Stomach (tissue), 4 donors: ENCODE measurements at regions not wholly inside any gene's neighbourhood (a gene's known extent, or its start where the extent isn't known, plus 50 kb on each side); places are given as distances from the start of the nearest gene placed in this dataset.
"Not testable (repeated sequence)": the region's sequence is repeated elsewhere in the genome, so short reads cannot be mapped to it uniquely, and the experiment has no call there.

Experiments
- EP300 ChIP-seq: sonication (generic); formaldehyde crosslinking; IDR thresholded peaks from one replicate; pipeline ENCODE4 v1.6.1; 2017; ENCODE audit warnings: antibody characterized with exemption
- POLR2A ChIP-seq, 4 donors: fragments of 450-650 bp; IDR thresholded peaks; one replicate each; pipeline ENCODE4 v1.6.1; 2016; ENCODE audit warnings: antibody characterized with exemption in 4 of 4, control low read depth in 2 of 4, mild to moderate bottlenecking in 1 of 4, moderate library complexity in 1 of 4
- POLR2AphosphoS5 ChIP-seq, 3 donors: sonication (generic); formaldehyde crosslinking; IDR thresholded peaks; one replicate each; pipeline ENCODE4 v1.6.1; 2016; ENCODE audit warnings: antibody characterized with exemption in 3 of 3
- TF ChIP-seq, protein P1 (sequence below), 7 experiments: fragments of 450-650 bp in 4 of 7; fragments of 200-600 bp in 3 of 7; sonication (generic) in 3 of 7; IDR thresholded peaks; one replicate each; pipeline ENCODE4 v1.5.1; 2016 to 2019; ENCODE audit warnings: antibody characterized with exemption in 7 of 7, control low read depth in 2 of 7, mild to moderate bottlenecking in 1 of 7

DNA sequence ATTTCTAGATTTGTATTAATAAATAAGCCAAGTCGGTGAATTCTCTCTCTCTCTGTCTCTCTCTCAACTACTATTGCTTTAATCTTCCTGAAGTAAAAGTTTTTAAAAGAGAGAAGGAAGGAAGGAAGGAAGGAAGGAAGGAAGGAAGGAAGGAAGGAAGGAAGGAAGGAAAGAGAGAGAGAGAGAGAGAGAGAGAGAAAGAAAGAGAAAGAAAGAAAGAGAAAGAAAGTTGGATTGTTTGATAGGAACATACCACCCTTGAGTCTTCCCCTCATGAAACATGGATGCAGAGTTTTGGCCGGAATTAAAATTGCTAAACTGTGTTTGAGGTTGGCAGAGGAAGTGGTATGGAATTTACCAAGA is 159.9 kb upstream of the NR2F2 start:
- TF ChIP-seq, protein P1, sequence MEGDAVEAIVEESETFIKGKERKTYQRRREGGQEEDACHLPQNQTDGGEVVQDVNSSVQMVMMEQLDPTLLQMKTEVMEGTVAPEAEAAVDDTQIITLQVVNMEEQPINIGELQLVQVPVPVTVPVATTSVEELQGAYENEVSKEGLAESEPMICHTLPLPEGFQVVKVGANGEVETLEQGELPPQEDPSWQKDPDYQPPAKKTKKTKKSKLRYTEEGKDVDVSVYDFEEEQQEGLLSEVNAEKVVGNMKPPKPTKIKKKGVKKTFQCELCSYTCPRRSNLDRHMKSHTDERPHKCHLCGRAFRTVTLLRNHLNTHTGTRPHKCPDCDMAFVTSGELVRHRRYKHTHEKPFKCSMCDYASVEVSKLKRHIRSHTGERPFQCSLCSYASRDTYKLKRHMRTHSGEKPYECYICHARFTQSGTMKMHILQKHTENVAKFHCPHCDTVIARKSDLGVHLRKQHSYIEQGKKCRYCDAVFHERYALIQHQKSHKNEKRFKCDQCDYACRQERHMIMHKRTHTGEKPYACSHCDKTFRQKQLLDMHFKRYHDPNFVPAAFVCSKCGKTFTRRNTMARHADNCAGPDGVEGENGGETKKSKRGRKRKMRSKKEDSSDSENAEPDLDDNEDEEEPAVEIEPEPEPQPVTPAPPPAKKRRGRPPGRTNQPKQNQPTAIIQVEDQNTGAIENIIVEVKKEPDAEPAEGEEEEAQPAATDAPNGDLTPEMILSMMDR (IDR thresholded peaks at IDR 0.05): not testable (repeated sequence)
- TF ChIP-seq POLR2AphosphoS5 (IDR thresholded peaks at IDR 0.05); POLR2A (IDR thresholded peaks at IDR 0.05); EP300: not testable (repeated sequence)
